ENCODE measurements at regions not wholly inside any gene's neighbourhood (a gene's known extent, or its start where the extent isn't known, plus 50 kb on each side); places are given as distances from the start of the nearest gene placed in this dataset.

DNA sequence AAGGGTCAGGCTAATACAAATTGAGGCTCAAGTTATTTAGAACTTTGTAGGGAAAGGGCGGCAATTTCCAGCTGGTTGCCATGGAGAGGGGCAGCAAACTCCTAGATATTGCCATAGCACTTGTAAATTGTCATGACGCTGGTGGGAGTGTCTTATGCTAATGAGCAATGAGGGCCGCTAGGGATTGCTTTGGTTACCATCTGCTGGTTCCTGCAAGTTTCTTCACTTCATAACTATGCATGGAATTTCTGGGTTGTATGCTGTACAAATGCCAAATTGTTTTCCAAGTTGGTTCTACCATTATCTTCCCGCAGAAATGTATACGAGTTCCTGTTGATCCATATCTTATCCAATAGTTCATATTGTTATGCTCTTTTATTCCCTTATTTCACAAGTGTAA, 1339.4 kb downstream of the EFNB2 start:
- Mint-ChIP-seq H3K27ac (no peak overlapping the region), H3K4me1 (peaks cover 3% of the 10 kb centered on the region)
- no peak for DNase-seq (ENCODE audit: low spot score in 2 of 2, unreplicated experiment in 2 of 2)

GRCh38 chr13:105193026-105193425, 1342.4 kb downstream of the EFNB2 start:
- no peaks in the 10 kb centered on the region for H3K36me3 Mint-ChIP-seq
- no peak overlapping the region for H3K4me3 Mint-ChIP-seq
- peaks cover 5% of the 10 kb centered on the region for H3K9me3 Mint-ChIP-seq
- DNase-seq (ENCODE audit: low spot score in 2 of 2, unreplicated experiment in 2 of 2), result no peak
- H3K27me3 Mint-ChIP-seq (ENCODE audit: low read depth), result no peaks in the 10 kb centered on the region
- TF ChIP-seq, protein P1, sequence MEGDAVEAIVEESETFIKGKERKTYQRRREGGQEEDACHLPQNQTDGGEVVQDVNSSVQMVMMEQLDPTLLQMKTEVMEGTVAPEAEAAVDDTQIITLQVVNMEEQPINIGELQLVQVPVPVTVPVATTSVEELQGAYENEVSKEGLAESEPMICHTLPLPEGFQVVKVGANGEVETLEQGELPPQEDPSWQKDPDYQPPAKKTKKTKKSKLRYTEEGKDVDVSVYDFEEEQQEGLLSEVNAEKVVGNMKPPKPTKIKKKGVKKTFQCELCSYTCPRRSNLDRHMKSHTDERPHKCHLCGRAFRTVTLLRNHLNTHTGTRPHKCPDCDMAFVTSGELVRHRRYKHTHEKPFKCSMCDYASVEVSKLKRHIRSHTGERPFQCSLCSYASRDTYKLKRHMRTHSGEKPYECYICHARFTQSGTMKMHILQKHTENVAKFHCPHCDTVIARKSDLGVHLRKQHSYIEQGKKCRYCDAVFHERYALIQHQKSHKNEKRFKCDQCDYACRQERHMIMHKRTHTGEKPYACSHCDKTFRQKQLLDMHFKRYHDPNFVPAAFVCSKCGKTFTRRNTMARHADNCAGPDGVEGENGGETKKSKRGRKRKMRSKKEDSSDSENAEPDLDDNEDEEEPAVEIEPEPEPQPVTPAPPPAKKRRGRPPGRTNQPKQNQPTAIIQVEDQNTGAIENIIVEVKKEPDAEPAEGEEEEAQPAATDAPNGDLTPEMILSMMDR (IDR thresholded peaks at IDR 0.05; ENCODE audit: unreplicated experiment), result no peak
- H3K27ac Mint-ChIP-seq, result no peak overlapping the region
- peaks cover 3% of the 10 kb centered on the region for H3K4me1 Mint-ChIP-seq

More for the DNA sequence above, 1339.4 kb downstream of the EFNB2 start:
- Mint-ChIP-seq H3K9me3 (peaks cover 5% of the 10 kb centered on the region), H3K36me3 (no peaks in the 10 kb centered on the region), H3K4me3 (no peak overlapping the region), H3K27me3 (ENCODE audit: low read depth) (no peaks in the 10 kb centered on the region)
- TF ChIP-seq, protein P1 (IDR thresholded peaks at IDR 0.05; ENCODE audit: unreplicated experiment), result no peak

DNA sequence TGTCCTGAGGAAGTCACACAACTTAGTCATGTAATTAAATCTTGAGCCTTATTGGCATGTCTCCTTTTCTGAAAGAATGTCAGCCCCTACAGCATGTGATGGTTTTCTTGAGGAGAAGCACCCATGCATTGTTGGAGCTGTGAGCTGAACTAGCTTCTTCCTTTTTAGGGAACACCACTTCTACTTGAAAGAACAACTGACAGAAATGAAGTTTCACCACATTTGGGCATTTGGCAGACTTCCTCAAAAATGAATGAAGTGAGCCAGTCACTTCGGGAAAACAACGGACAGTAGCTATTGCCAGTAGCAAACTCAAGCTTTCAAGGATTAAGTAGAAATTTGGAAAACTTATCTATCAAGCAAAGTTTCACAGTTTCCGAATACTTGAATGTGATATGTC, 1351.3 kb downstream of the EFNB2 start:
- H3K27ac Mint-ChIP-seq, result no peak overlapping the region
- TF ChIP-seq, protein P1 (IDR thresholded peaks at IDR 0.05; ENCODE audit: unreplicated experiment), result no peak
- H3K9me3 Mint-ChIP-seq, result no peaks in the 10 kb centered on the region
- DNase-seq (ENCODE audit: low spot score in 2 of 2, unreplicated experiment in 2 of 2), result no peak
- no peak overlapping the region for H3K4me3 Mint-ChIP-seq
- H3K27me3 Mint-ChIP-seq (ENCODE audit: low read depth), result no peaks in the 10 kb centered on the region
- no peaks in the 10 kb centered on the region for H3K36me3 Mint-ChIP-seq
- H3K4me1 Mint-ChIP-seq, result no peaks in the 10 kb centered on the region

GRCh38 chr13:105177265-105177900, 1358.1 kb downstream of the EFNB2 start:
- H3K4me3 Mint-ChIP-seq, result no peak overlapping the region
- no peak for DNase-seq (ENCODE audit: low spot score in 2 of 2, unreplicated experiment in 2 of 2)
- TF ChIP-seq, protein P1 (IDR thresholded peaks at IDR 0.05; ENCODE audit: unreplicated experiment), result no peak
- no peak overlapping the region for H3K27ac Mint-ChIP-seq
- no peaks in the 10 kb centered on the region for H3K27me3 Mint-ChIP-seq (ENCODE audit: low read depth)
- no peaks in the 10 kb centered on the region for H3K4me1 Mint-ChIP-seq
- peaks cover 5% of the 10 kb centered on the region for H3K9me3 Mint-ChIP-seq
- H3K36me3 Mint-ChIP-seq, result no peaks in the 10 kb centered on the region

- H3K4me3 Mint-ChIP-seq, result no peak overlapping the region
- H3K9me3 Mint-ChIP-seq, result peaks cover 16% of the 10 kb centered on the region
- TF ChIP-seq, protein P1 (IDR thresholded peaks at IDR 0.05; ENCODE audit: unreplicated experiment), result no peak
- H3K27me3 Mint-ChIP-seq (ENCODE audit: low read depth), result no peaks in the 10 kb centered on the region
- H3K4me1 Mint-ChIP-seq, result peaks cover 7% of the 10 kb centered on the region
- no peak overlapping the region for H3K27ac Mint-ChIP-seq
- DNase-seq (ENCODE audit: low spot score in 2 of 2, unreplicated experiment in 2 of 2), result no peak
- no peaks in the 10 kb centered on the region for H3K36me3 Mint-ChIP-seq
Measured at GRCh38 chr13:105170438-105170837, 1365.0 kb downstream of the EFNB2 start.

GRCh38 chr13:105168295-105168694, 1367.2 kb downstream of the EFNB2 start:
- TF ChIP-seq, protein P1 (IDR thresholded peaks at IDR 0.05; ENCODE audit: unreplicated experiment), result no peak
- H3K9me3 Mint-ChIP-seq, result peaks cover 22% of the 10 kb centered on the region
- H3K36me3 Mint-ChIP-seq, result no peaks in the 10 kb centered on the region
- H3K4me1 Mint-ChIP-seq, result peaks cover 7% of the 10 kb centered on the region
- no peak for DNase-seq (ENCODE audit: low spot score in 2 of 2, unreplicated experiment in 2 of 2)
- H3K27me3 Mint-ChIP-seq (ENCODE audit: low read depth), result no peaks in the 10 kb centered on the region
- no peak overlapping the region for H3K27ac Mint-ChIP-seq
- no peak overlapping the region for H3K4me3 Mint-ChIP-seq
